Loucy (cell line): ENCODE measurements at regions not wholly inside any gene's neighbourhood (a gene's known extent, or its start where the extent isn't known, plus 50 kb on each side); places are given as distances from the start of the nearest gene placed in this dataset.

ENCODE experiments used
- H2AFZ ChIP-seq: fragments of 200-600 bp; sonication (generic); 2 replicates; pipeline ENCODE4 v1.6.0; 2016; ENCODE audit warnings: antibody characterized with exemption, mild to moderate bottlenecking, low read length, moderate library complexity
- H3F3A ChIP-seq: fragments of 200-600 bp; 2 replicates; pipeline ENCODE4 v1.6.0; 2016; ENCODE audit warnings: antibody characterized with exemption, low read depth, mild to moderate bottlenecking
- H3K27me3 ChIP-seq: fragments of 200-600 bp; sonication (generic); 2 replicates; pipeline ENCODE4 v1.6.1; 2014; ENCODE audit warnings: low read length, mild to moderate bottlenecking; ENCODE audit not compliant: insufficient read depth, poor library complexity, severe bottlenecking
- H3K36me3 ChIP-seq: fragments of 200-600 bp; sonication (generic); 2 replicates; pipeline ENCODE4 v1.6.1; 2016; ENCODE audit warnings: low read length; ENCODE audit not compliant: insufficient read depth
- H3K4me1 ChIP-seq: fragments of 200-600 bp; sonication (generic); 2 replicates; pipeline ENCODE4 v1.5.1; 2014; ENCODE audit warnings: low read length, mild to moderate bottlenecking; ENCODE audit not compliant: insufficient read depth, poor library complexity, severe bottlenecking
- H3K4me2 ChIP-seq: fragments of 200-600 bp; sonication (generic); 2 replicates; pipeline ENCODE4 v1.6.0; 2014; ENCODE audit warnings: antibody characterized with exemption, low read length, low read depth, mild to moderate bottlenecking; ENCODE audit not compliant: poor library complexity, severe bottlenecking
- H3K4me3 ChIP-seq: fragments of 200-600 bp; sonication (generic); 2 replicates; pipeline ENCODE4 v1.5.1; 2014; ENCODE audit warnings: low read length, mild to moderate bottlenecking, mixed read lengths; ENCODE audit not compliant: poor library complexity, severe bottlenecking
- H3K79me2 ChIP-seq: fragments of 200-600 bp; sonication (generic); 2 replicates; pipeline ENCODE4 v1.6.1; 2014; ENCODE audit warnings: low read length; ENCODE audit not compliant: insufficient read depth
- H3K9ac ChIP-seq: fragments of 200-600 bp; sonication (generic); 2 replicates; pipeline ENCODE4 v1.6.0; 2014; ENCODE audit warnings: mild to moderate bottlenecking, low read depth, low read length, moderate library complexity; ENCODE audit not compliant: poor library complexity, severe bottlenecking
- H3K9me2 ChIP-seq: fragments of 200-600 bp; sonication (generic); replicated peaks from 2 replicates; pipeline ENCODE4 v1.6.1; 2016; ENCODE audit warnings: low read depth, low read length, mixed read lengths
- H3K9me3 ChIP-seq: fragments of 200-600 bp; sonication (generic); 2 replicates; pipeline ENCODE4 v1.6.1; 2014; ENCODE audit warnings: mild to moderate bottlenecking, antibody characterized with exemption, low read length, low read depth; ENCODE audit not compliant: insufficient read depth
- H4K20me1 ChIP-seq: fragments of 200-600 bp; sonication (generic); 2 replicates; pipeline ENCODE4 v1.6.0; 2014; ENCODE audit warnings: antibody characterized with exemption, low read length, mild to moderate bottlenecking; ENCODE audit not compliant: insufficient read depth, poor library complexity, severe bottlenecking
- EZH2phosphoT487 ChIP-seq: fragments of 200-600 bp; IDR thresholded peaks from 2 replicates; pipeline ENCODE4 v1.6.1; 2018; ENCODE audit warnings: antibody characterized with exemption, mild to moderate bottlenecking, moderate library complexity, borderline replicate concordance
- TF ChIP-seq, protein P1 (sequence below): fragments of 200-600 bp; sonication (generic); conservative IDR thresholded peaks from 2 replicates; pipeline ENCODE4 v1.5.1; 2014; ENCODE audit warnings: mild to moderate bottlenecking, antibody characterized with exemption, low read length

DNA sequence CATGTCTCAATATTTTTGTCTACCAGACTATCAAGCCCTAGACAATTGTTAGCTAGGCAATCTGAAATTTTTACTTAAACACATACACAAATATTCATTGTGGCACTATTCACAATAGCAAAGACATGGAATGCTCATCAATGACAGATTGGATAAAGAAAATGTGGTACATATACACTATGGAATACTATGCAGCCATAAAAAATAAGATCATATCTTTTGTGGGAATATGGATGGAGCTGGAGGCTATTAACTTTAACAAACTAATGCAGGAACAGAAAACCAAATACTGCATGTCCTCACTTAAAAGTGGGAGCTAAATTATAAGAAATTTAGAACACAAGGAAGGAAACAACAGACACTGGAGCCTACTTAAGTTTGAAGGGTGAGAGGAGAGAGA, 288.6 kb upstream of the MIR17HG start:
- Histone ChIP-seq H2AFZ (no peak overlapping the region), H3K9me2 (no peaks in the 10 kb centered on the region), H3K4me1 (no peaks in the 10 kb centered on the region), H3F3A (no peaks in the 10 kb centered on the region), H3K27me3 (no peaks in the 10 kb centered on the region), H3K4me3 (no peak overlapping the region), H3K36me3 (no peaks in the 10 kb centered on the region), H3K9me3 (no peaks in the 10 kb centered on the region), H3K9ac (no peak overlapping the region), H3K79me2 (no peaks in the 10 kb centered on the region), H4K20me1 (no peaks in the 10 kb centered on the region), H3K4me2 (no peak overlapping the region)
- TF ChIP-seq EZH2phosphoT487: no peak
- TF ChIP-seq, protein P1, sequence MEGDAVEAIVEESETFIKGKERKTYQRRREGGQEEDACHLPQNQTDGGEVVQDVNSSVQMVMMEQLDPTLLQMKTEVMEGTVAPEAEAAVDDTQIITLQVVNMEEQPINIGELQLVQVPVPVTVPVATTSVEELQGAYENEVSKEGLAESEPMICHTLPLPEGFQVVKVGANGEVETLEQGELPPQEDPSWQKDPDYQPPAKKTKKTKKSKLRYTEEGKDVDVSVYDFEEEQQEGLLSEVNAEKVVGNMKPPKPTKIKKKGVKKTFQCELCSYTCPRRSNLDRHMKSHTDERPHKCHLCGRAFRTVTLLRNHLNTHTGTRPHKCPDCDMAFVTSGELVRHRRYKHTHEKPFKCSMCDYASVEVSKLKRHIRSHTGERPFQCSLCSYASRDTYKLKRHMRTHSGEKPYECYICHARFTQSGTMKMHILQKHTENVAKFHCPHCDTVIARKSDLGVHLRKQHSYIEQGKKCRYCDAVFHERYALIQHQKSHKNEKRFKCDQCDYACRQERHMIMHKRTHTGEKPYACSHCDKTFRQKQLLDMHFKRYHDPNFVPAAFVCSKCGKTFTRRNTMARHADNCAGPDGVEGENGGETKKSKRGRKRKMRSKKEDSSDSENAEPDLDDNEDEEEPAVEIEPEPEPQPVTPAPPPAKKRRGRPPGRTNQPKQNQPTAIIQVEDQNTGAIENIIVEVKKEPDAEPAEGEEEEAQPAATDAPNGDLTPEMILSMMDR: no peak

DNA sequence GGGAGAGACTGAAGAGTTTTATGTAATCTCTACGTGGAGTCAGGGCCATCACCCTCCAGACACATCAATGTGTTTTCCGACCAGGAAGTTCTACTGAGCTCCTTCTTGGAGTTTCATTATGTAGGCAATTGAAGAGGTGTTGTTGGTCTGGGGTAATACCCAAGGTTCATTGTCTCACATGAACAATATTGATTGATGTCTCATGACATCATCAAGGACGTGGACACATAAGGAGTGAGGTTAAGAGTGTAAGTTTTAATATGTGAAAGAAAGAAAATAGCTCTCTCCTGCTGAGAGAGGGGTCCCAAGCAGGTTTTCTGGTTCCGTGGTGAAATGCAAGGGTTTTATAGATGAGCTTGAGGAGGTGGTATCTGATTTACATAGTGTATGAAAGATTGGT, 280.7 kb upstream of the MIR17HG start:
- no peaks in the 10 kb centered on the region for H3K27me3 ChIP-seq

DNA sequence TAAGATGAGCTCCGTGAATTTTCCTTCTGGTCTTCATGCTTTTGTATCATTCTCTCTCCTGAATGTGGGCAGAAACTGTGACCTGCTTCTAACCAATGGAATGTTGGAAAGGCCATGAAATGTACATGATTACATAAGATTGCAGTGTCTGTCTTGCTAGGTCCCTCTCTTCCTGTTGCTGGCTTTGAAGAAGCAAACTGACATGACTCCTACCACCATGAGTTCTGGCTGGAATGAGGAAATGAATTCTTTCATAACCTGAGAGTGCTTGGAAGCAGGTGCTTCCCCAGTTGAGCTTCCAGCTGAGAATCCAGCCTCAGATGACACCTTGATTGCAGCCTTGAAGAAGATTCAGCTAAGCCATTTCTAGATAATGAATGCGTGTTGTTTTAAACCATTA, 275.0 kb upstream of the MIR17HG start:
- Histone ChIP-seq H3K9me2 (no peaks in the 10 kb centered on the region), H3K4me1 (no peaks in the 10 kb centered on the region), H3K27me3 (no peaks in the 10 kb centered on the region), H3K4me3 (no peak overlapping the region), H3K36me3 (no peaks in the 10 kb centered on the region), H2AFZ (no peak overlapping the region), H3K4me2 (no peak overlapping the region), H3K79me2 (no peaks in the 10 kb centered on the region), H3K9ac (no peak overlapping the region), H3F3A (no peaks in the 10 kb centered on the region), H3K9me3 (no peaks in the 10 kb centered on the region), H4K20me1 (no peaks in the 10 kb centered on the region)
- TF ChIP-seq EZH2phosphoT487: no peak
- TF ChIP-seq, protein P1: no peak

More for the DNA sequence above, 280.7 kb upstream of the MIR17HG start:
- Histone ChIP-seq H3K4me3 (no peak overlapping the region), H3K36me3 (no peaks in the 10 kb centered on the region), H3F3A (no peaks in the 10 kb centered on the region), H3K9me2 (no peaks in the 10 kb centered on the region), H3K9ac (no peak overlapping the region), H3K4me2 (no peak overlapping the region), H4K20me1 (no peaks in the 10 kb centered on the region), H2AFZ (no peak overlapping the region), H3K79me2 (no peaks in the 10 kb centered on the region), H3K9me3 (no peaks in the 10 kb centered on the region), H3K4me1 (no peaks in the 10 kb centered on the region)
- TF ChIP-seq, protein P1: no peak
- no peak for TF ChIP-seq EZH2phosphoT487
